IMR-90 (cell line): ENCODE measurements at regions not wholly inside any gene's neighbourhood (a gene's known extent, or its start where the extent isn't known, plus 50 kb on each side); places are given as distances from the start of the nearest gene placed in this dataset.

Source experiments
- ATAC-seq: fragments of 200-7000 bp; cut with Tn5 transposase; 2 replicates; pipeline ENCODE4 v1.9.1; 2020; ENCODE audit warnings: low read depth, mild to moderate bottlenecking, moderate library complexity
- BruUV-seq: library from RNA; stranded (reverse); fragments of 400-500 nt; replicated peaks from 2 replicates; lab custom pipeline; 2021; lab: Mats Ljungman, UMichigan
- CTCF ChIA-PET: fragments of 300-600 bp; formaldehyde crosslinking; extraction: SDS; loops from one replicate; lab custom pipeline; 2021; ENCODE audit warnings: antibody characterized with exemption; lab: Yijun Ruan, JAX
- POLR2A ChIA-PET: fragments of 300-600 bp; sonication (Branson Sonifier 250); formaldehyde crosslinking; loops from one replicate; lab custom pipeline; 2022; ENCODE audit warnings: antibody characterized with exemption; ENCODE audit not compliant: unreplicated experiment; lab: Charles Lee
- DNase-seq: peaks from one replicate; pipeline ENCODE4 v3.0.0; 2013
- H2AFZ ChIP-seq: replicated peaks from 2 replicates; pipeline ENCODE3; 2013; ENCODE audit warnings: low read length, mild to moderate bottlenecking; ENCODE audit not compliant: poor library complexity
- H2AK5ac ChIP-seq: 2 replicates; pipeline ENCODE4 v1.6.1; 2013; ENCODE audit warnings: low read depth, low read length, inconsistent platforms
- H2AK9ac ChIP-seq: replicated peaks from 2 replicates; pipeline ENCODE3; 2013; ENCODE audit warnings: mild to moderate bottlenecking, low read depth, low read length, moderate library complexity; ENCODE audit not compliant: poor library complexity
- H2BK120ac ChIP-seq: 2 replicates; pipeline ENCODE4 v1.6.1; 2013; ENCODE audit warnings: low read depth, low read length, inconsistent platforms
- H2BK15ac ChIP-seq: 3 replicates; pipeline ENCODE4 v1.6.1; 2013; ENCODE audit warnings: low read depth, low read length, inconsistent platforms
- H2BK20ac ChIP-seq: 2 replicates; pipeline ENCODE4 v1.6.1; 2013; ENCODE audit warnings: low read depth, mild to moderate bottlenecking, inconsistent platforms, low read length, moderate library complexity
- H2BK5ac ChIP-seq: 2 replicates; pipeline ENCODE4 v1.6.1; 2013; ENCODE audit warnings: mild to moderate bottlenecking, low read depth, low read length, inconsistent platforms; ENCODE audit not compliant: poor library complexity, severe bottlenecking
- H3K14ac ChIP-seq: replicated peaks from 2 replicates; pipeline ENCODE4 v1.6.1; 2013; ENCODE audit warnings: low read depth, low read length, inconsistent platforms
- H3K18ac ChIP-seq: 2 replicates; pipeline ENCODE4 v1.6.1; 2013; ENCODE audit warnings: low read depth, low read length, control low read depth
- H3K23ac ChIP-seq: 2 replicates; pipeline ENCODE4 v1.6.1; 2013; ENCODE audit warnings: low read depth, low read length, inconsistent platforms
- H3K27ac ChIP-seq: 2 replicates; pipeline ENCODE4 v1.5.1; 2013; ENCODE audit warnings: mild to moderate bottlenecking, control low read depth, low read length; ENCODE audit not compliant: insufficient read depth
- H3K27me3 ChIP-seq: 2 replicates; pipeline ENCODE4 v1.6.1; 2013; ENCODE audit warnings: low read length; ENCODE audit not compliant: control insufficient read depth, insufficient read depth
- H3K36me3 ChIP-seq: 2 replicates; pipeline ENCODE4 v1.6.1; 2013; ENCODE audit warnings: low read length, mixed read lengths; ENCODE audit not compliant: control insufficient read depth, insufficient read depth
- H3K4ac ChIP-seq: 2 replicates; pipeline ENCODE4 v1.6.1; 2013; ENCODE audit warnings: low read depth, low read length, inconsistent platforms
- H3K4me1 ChIP-seq: 2 replicates; pipeline ENCODE4 v1.6.1; 2013; ENCODE audit warnings: low read length, mixed read lengths; ENCODE audit not compliant: control insufficient read depth, insufficient read depth
- H3K4me2 ChIP-seq: 2 replicates; pipeline ENCODE4 v1.6.1; 2013; ENCODE audit warnings: low read depth, mild to moderate bottlenecking, control low read depth, low read length, moderate library complexity
- H3K4me3 ChIP-seq: 2 replicates; pipeline ENCODE4 v1.5.1; 2013; ENCODE audit warnings: low read depth, mild to moderate bottlenecking, control low read depth, low read length, moderate library complexity; ENCODE audit not compliant: insufficient read depth
- H3K56ac ChIP-seq: 2 replicates; pipeline ENCODE4 v1.6.1; 2013; ENCODE audit warnings: low read length, inconsistent platforms; ENCODE audit not compliant: insufficient read depth; ENCODE audit errors: extremely low read depth
- H3K79me1 ChIP-seq, 2 experiments: 2 replicates each; pipeline ENCODE4 v1.6.1; 2013; ENCODE audit warnings: low read length in 2 of 2, inconsistent platforms in 1 of 2, low read depth in 1 of 2
- H3K9ac ChIP-seq: 2 replicates; pipeline ENCODE4 v1.6.1; 2013; ENCODE audit warnings: low read depth, low read length, control low read depth
- H3K9me1 ChIP-seq: 2 replicates; pipeline ENCODE4 v1.6.1; 2013; ENCODE audit warnings: low read length, inconsistent platforms; ENCODE audit not compliant: insufficient read depth
- H3K9me3 ChIP-seq: 2 replicates; pipeline ENCODE4 v1.6.1; 2013; ENCODE audit warnings: low read length; ENCODE audit not compliant: control insufficient read depth, insufficient read depth
- H4K20me1 ChIP-seq: 2 replicates; pipeline ENCODE4 v1.6.1; 2013; ENCODE audit warnings: low read length, inconsistent platforms; ENCODE audit not compliant: insufficient read depth
- H4K5ac ChIP-seq: 2 replicates; pipeline ENCODE4 v1.6.1; 2013; ENCODE audit warnings: mild to moderate bottlenecking, low read depth, low read length, control low read depth
- H4K8ac ChIP-seq, 2 experiments: 2 replicates each; pipeline ENCODE4 v1.6.1; 2013; ENCODE audit warnings: low read depth in 2 of 2, low read length in 2 of 2, control low read depth in 1 of 2, inconsistent platforms in 1 of 2
- H4K91ac ChIP-seq: 2 replicates; pipeline ENCODE4 v1.6.1; 2013; ENCODE audit warnings: low read depth, low read length, inconsistent platforms; ENCODE audit not compliant: insufficient read depth
- CTCF ChIP-seq: conservative IDR thresholded peaks from 2 replicates; pipeline ENCODE4 v1.5.1; 2012; ENCODE audit warnings: mild to moderate bottlenecking, low read depth, low read length, improper control_type of control experiment
- ELK1 ChIP-seq: fragments of 150-350 bp; IDR thresholded peaks from 2 replicates; pipeline ENCODE4 v1.6.1; 2016; ENCODE audit warnings: low read depth, mild to moderate bottlenecking, low read length, moderate library complexity, borderline replicate concordance
- FOS ChIP-seq: fragments of 150-350 bp; IDR thresholded peaks from 2 replicates; pipeline ENCODE4 v1.6.1; 2016; ENCODE audit warnings: low read depth, low read length
- MAFK ChIP-seq: IDR thresholded peaks from 2 replicates; pipeline ENCODE4 v1.6.1; 2012; ENCODE audit warnings: low read depth, low read length, improper control_type of control experiment
- MAZ ChIP-seq: IDR thresholded peaks from 2 replicates; pipeline ENCODE4 v1.6.1; 2012; ENCODE audit warnings: low read depth, mild to moderate bottlenecking, low read length, improper control_type of control experiment, moderate library complexity, borderline replicate concordance
- MXI1 ChIP-seq: IDR thresholded peaks from 2 replicates; pipeline ENCODE4 v1.6.1; 2012; ENCODE audit warnings: low read depth, mild to moderate bottlenecking, low read length, moderate library complexity, borderline replicate concordance
- POLR2A ChIP-seq: IDR thresholded peaks from 2 replicates; pipeline ENCODE4 v1.6.1; 2012; ENCODE audit warnings: mild to moderate bottlenecking, low read depth, low read length
- RAD21 ChIP-seq: IDR thresholded peaks from 2 replicates; pipeline ENCODE4 v1.6.1; 2012; ENCODE audit warnings: low read length, improper control_type of control experiment
- RCOR1 ChIP-seq: IDR thresholded peaks from 2 replicates; pipeline ENCODE4 v1.6.1; 2012; ENCODE audit warnings: mild to moderate bottlenecking, low read length, improper control_type of control experiment; ENCODE audit not compliant: insufficient replicate concordance
- RFX5 ChIP-seq: IDR thresholded peaks from 2 replicates; pipeline ENCODE4 v1.8.0; 2012; ENCODE audit warnings: low read depth, mild to moderate bottlenecking, low read length, moderate library complexity
- SMC3 ChIP-seq: fragments of 150-350 bp; IDR thresholded peaks from 2 replicates; pipeline ENCODE4 v1.6.1; 2016; ENCODE audit warnings: low read depth, mild to moderate bottlenecking, antibody characterized with exemption, low read length, moderate library complexity
- WGBS, 2 experiments: methylation state at CpG; one replicate each; pipeline versions ENCODE4 v1.1.5 to v1.1.7; 2013; ENCODE audit warnings: missing lambda C conversion rate in 2 of 2; ENCODE audit not compliant: insufficient read length in 1 of 2; ENCODE audit errors: extremely low coverage in 2 of 2; 5-methylcytosine and 5-hydroxymethylcytosine counted together
- dilution Hi-C: fragments of 300-500 bp; cut with HindIII; formaldehyde crosslinking; loops from one replicate; pipeline ENCODE4 v1.14.3; 2018; ENCODE audit warnings: low sequenced_read_pairs; ENCODE audit not compliant: unreplicated experiment
- in situ Hi-C: fragments of 300-500 bp; cut with MboI; formaldehyde crosslinking; loops from 3 replicates; pipeline ENCODE4 v1.14.3; 2019; ENCODE audit warnings: low sequenced_read_pairs, inconsistent platforms, mixed read lengths
- intact Hi-C: fragments of 100-400 bp; cut with micrococcal nuclease; formaldehyde crosslinking; loops from 2 replicates; pipeline ENCODE4 v1.10.0; 2022
- TF ChIP-seq, protein P1 (sequence below): fragments of 150-350 bp; IDR thresholded peaks from 2 replicates; pipeline ENCODE4 v1.6.1; 2017; ENCODE audit warnings: mild to moderate bottlenecking, antibody characterized with exemption, low read length, low read depth

GRCh38 chr3:106168962-106169750 is 300.3 kb upstream of the CBLB start:
- Histone ChIP-seq H3K4me2 (no peak overlapping the region), H3K4me3 (no peak overlapping the region), H3K36me3 (no peaks in the 10 kb centered on the region), H4K5ac (no peak overlapping the region), H2AFZ (no peak overlapping the region), H3K18ac (no peak overlapping the region), H3K56ac (no peak overlapping the region), H3K27ac (no peak overlapping the region), H3K79me1 (no peaks in the 10 kb centered on the region), H2BK5ac (no peak overlapping the region), H3K4me1 (no peaks in the 10 kb centered on the region), H2AK9ac (no peak overlapping the region), H3K27me3 (no peaks in the 10 kb centered on the region), H4K91ac (no peak overlapping the region), H3K23ac (no peak overlapping the region), H4K8ac (no peak overlapping the region), H2BK15ac (no peak overlapping the region), H3K9me3 (no peaks in the 10 kb centered on the region), H2AK5ac (no peak overlapping the region), H3K4ac (no peak overlapping the region), H3K14ac (no peak overlapping the region), H3K9ac (no peak overlapping the region), H3K9me1 (no peaks in the 10 kb centered on the region), H2BK20ac (no peak overlapping the region), H4K20me1 (no peaks in the 10 kb centered on the region), H2BK120ac (no peak overlapping the region)
- dilution Hi-C loops, result no loop called here
- no CpG with 5 or more reads among the region's 5 CpGs for WGBS, 2 experiments
- no peak for DNase-seq
- in situ Hi-C loops, result no loop called here
- BruUV-seq, result no TSS peak
- ChIA-PET CTCF (no interaction called here), POLR2A (no interaction called here)
- intact Hi-C loops, result no loop called here
- no peak for ATAC-seq
- no peak for TF ChIP-seq SMC3
- no peak for TF ChIP-seq MXI1
- TF ChIP-seq RCOR1, result no peak
- TF ChIP-seq MAZ, result no peak
- TF ChIP-seq RAD21, result no peak
- no peak for TF ChIP-seq FOS
- TF ChIP-seq, protein P1, sequence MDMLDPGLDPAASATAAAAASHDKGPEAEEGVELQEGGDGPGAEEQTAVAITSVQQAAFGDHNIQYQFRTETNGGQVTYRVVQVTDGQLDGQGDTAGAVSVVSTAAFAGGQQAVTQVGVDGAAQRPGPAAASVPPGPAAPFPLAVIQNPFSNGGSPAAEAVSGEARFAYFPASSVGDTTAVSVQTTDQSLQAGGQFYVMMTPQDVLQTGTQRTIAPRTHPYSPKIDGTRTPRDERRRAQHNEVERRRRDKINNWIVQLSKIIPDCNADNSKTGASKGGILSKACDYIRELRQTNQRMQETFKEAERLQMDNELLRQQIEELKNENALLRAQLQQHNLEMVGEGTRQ, result no peak
- TF ChIP-seq CTCF, result no peak
- TF ChIP-seq POLR2A, result no peak
- no peak for TF ChIP-seq ELK1
- no peak for TF ChIP-seq RFX5
- no peak for TF ChIP-seq MAFK
